BJ (cell line): ENCODE measurements at regions not wholly inside any gene's neighbourhood (a gene's known extent, or its start where the extent isn't known, plus 50 kb on each side); places are given as distances from the start of the nearest gene placed in this dataset.
"Not testable (repeated sequence)": the region's sequence is repeated elsewhere in the genome, so short reads cannot be mapped to it uniquely, and the experiment has no call there.

Source experiments
- CTCF ChIA-PET: fragments of 350-600 bp; formaldehyde crosslinking; extraction: SDS; loops from one replicate; lab custom pipeline; 2021; ENCODE audit warnings: antibody characterized with exemption, inconsistent platforms; lab: Yijun Ruan, JAX
- POLR2A ChIA-PET: fragments of 300-600 bp; sonication (Branson Sonifier 250); formaldehyde crosslinking; extraction: SDS; loops from one replicate; lab custom pipeline; 2021; ENCODE audit warnings: antibody characterized with exemption; lab: Charles Lee
- DNase-seq: peaks from one replicate; pipeline ENCODE4 v3.0.0-alpha.2; 2011; ENCODE audit warnings: low read depth
- H3K27me3 ChIP-seq: 2 replicates; pipeline ENCODE4 v1.6.0; 2011; ENCODE audit warnings: low read length; ENCODE audit not compliant: control insufficient read depth, insufficient read depth
- H3K36me3 ChIP-seq: 2 replicates; pipeline ENCODE4 v1.5.1; 2011; ENCODE audit warnings: low read length; ENCODE audit not compliant: control insufficient read depth, insufficient read depth
- H3K4me3 ChIP-seq: 2 replicates; pipeline ENCODE4 v1.5.1; 2011; ENCODE audit warnings: low read depth, mild to moderate bottlenecking, control low read depth, low read length
- CTCF ChIP-seq: IDR thresholded peaks from 2 replicates; pipeline ENCODE4 v1.5.1; 2011; ENCODE audit warnings: low read depth, mild to moderate bottlenecking, control low read depth, inconsistent platforms, low read length, moderate library complexity; ENCODE audit not compliant: insufficient read depth

DNA sequence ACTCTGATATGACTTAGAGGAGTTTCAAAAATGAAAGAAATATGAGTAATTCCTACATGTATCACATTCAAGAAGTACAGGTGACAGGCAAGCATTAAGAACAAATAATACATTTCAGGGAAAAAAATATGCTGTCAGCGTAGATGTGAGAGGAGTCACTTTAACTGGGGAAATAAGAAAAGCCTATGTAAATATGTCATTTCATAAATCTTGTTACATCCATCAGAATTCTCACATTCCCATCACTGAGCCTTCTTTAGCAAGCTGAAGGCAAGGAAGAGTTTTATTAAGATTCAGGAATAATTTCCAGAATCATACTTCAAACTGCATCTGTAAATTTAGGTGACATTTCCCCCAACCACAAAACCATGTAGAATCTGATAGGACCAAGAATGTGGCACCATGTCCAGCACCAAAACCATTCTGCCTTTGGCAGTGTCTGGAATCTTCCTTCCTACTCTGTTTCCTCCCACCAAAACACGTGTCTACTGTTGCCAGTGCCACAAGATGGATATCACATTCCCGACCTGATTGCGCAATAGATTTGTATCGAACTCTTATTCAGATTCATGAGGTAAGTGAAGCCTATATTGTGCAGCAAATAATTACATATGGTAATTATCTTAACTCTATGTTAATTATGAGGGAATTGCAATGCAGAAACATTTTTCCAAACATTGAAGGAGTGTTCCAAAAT, 690.9 kb downstream of the ISL1 start:
- DNase-seq: no peak
- CTCF ChIA-PET: no interaction called here
- POLR2A ChIA-PET: no interaction called here
- no peak for TF ChIP-seq CTCF
- H3K36me3 ChIP-seq: no peaks in the 10 kb centered on the region
- no peak overlapping the region for H3K4me3 ChIP-seq
- no peaks in the 10 kb centered on the region for H3K27me3 ChIP-seq

DNA sequence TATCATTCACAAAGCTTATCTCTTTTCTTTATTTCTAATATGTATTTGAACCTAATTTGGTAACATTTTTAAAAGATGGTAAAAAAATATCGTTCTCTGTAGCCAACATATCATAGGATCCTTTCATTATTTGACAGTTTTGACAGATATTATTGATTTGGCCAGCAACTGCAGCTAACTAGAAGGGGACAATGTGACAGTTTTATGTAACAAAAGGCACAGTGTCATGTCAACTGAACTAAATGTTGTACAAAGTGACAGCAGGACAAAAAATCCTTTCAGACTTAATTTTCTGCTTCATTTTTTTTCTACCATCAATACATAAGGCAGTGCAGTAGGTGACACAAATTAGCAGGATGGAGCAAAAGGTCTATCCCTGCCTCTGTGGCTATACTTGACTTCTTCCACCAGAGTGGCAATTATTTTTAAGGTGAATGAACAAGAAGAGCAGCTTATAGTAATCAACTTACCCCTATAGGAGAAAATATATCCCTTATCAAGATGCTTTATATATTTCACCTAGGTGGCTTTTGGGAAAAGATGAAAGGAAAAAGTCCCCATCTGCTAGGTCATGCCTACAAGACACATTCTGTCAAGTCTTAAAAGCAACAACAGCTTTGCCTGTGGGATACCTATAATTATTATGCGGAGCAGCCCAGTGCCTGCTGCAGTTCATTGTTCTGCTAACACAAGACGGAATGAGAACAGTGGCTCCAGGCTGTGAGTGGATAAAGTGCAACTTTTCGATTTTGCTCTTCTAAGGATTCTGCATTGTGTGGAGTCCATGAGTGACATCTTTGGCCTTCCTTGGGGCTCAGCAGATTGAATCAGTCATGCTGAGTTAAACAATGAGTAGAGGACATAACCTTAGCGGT, 694.9 kb downstream of the ISL1 start:
- no peak for DNase-seq
- no peak overlapping the region for H3K4me3 ChIP-seq
- POLR2A ChIA-PET: no interaction called here
- H3K36me3 ChIP-seq: no peaks in the 10 kb centered on the region
- no peaks in the 10 kb centered on the region for H3K27me3 ChIP-seq
- TF ChIP-seq CTCF: no peak
- CTCF ChIA-PET: no interaction called here

DNA sequence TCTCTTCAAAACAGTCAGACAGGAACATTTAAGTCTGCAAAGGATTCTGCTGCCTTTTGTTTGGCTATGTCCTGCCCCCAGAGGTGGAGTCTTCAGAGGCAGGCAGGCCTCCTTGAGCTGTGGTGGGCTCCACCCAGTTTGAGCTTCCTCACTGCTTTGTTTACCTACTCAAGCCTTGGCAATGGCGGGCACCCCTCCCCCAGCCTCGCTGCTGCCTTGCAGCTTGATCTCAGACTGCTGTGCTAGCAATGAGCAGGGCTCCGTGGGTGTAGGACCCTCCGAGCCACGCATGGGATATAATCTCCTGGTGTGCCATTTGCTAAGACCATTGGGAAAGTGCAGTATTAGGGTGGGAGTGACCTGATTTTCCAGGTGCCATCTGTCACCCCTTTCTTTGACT, 685.4 kb upstream of the ITGA1 start:
- CTCF ChIA-PET: not testable (repeated sequence)

GRCh38 chr5:52107210-52107905, 680.4 kb upstream of the ITGA1 start:
- Histone ChIP-seq H3K27me3 (no peaks in the 10 kb centered on the region), H3K4me3 (no peak overlapping the region), H3K36me3 (no peaks in the 10 kb centered on the region)
- no peak for TF ChIP-seq CTCF
- ChIA-PET POLR2A (no interaction called here), CTCF (no interaction called here)
- DNase-seq: no peak

More for the DNA sequence above, 685.4 kb upstream of the ITGA1 start:
- DNase-seq, H3K27me3 ChIP-seq, POLR2A ChIA-PET, H3K4me3 ChIP-seq, H3K36me3 ChIP-seq: not testable (repeated sequence)

- CTCF ChIA-PET: no interaction called here
- Histone ChIP-seq H3K27me3 (no peaks in the 10 kb centered on the region), H3K36me3 (no peaks in the 10 kb centered on the region), H3K4me3 (no peak overlapping the region)
- TF ChIP-seq CTCF: no peak
- no peak for DNase-seq
- POLR2A ChIA-PET: no interaction called here
These were observed 667.9 kb upstream of the ITGA1 start for GRCh38 chr5:52119768-52120167.
